GM03348 (cell line): ENCODE measurements at regions not wholly inside any gene's neighbourhood (a gene's known extent, or its start where the extent isn't known, plus 50 kb on each side); places are given as distances from the start of the nearest gene placed in this dataset.
"Not testable (repeated sequence)": the region's sequence is repeated elsewhere in the genome, so short reads cannot be mapped to it uniquely, and the experiment has no call there.

Source experiments
- DNase-seq: peaks from one replicate; pipeline ENCODE4 v3.0.0; 2012; ENCODE audit warnings: low spot score

GRCh38 chr1:65062339-65062738 is 85.7 kb upstream of the AK4 start:
- no peak for DNase-seq

GRCh38 chr1:65063025-65063424 is 85.0 kb upstream of the AK4 start:
- no peak for DNase-seq

- DNase-seq = no peak
Measured at GRCh38 chr1:65064981-65065380, 83.0 kb upstream of the AK4 start.

- peak; percentile 32 for DNase-seq
Measured at GRCh38 chr1:65065524-65066418, 82.2 kb upstream of the AK4 start.

- DNase-seq = no peak
Measured at GRCh38 chr1:65066419-65066765, 81.6 kb upstream of the AK4 start.

GRCh38 chr1:65066766-65067490 is 81.1 kb upstream of the AK4 start:
- DNase-seq = peak; percentile 94

GRCh38 chr1:65067491-65068201 is 80.4 kb upstream of the AK4 start:
- peak; percentile 84 for DNase-seq

- peak; percentile 26 for DNase-seq
Measured at GRCh38 chr1:65068202-65069010, 79.6 kb upstream of the AK4 start.

- no peak for DNase-seq
Measured at GRCh38 chr1:65069011-65069565, 78.9 kb upstream of the AK4 start.

GRCh38 chr1:65072845-65073244 is 75.2 kb upstream of the AK4 start:
- DNase-seq = no peak

GRCh38 chr1:65075123-65075976 is 72.7 kb upstream of the AK4 start:
- peak; percentile 76 for DNase-seq

GRCh38 chr1:65077369-65077768 is 70.6 kb upstream of the AK4 start:
- DNase-seq = no peak

GRCh38 chr1:65079941-65080340 is 68.1 kb upstream of the AK4 start:
- no peak for DNase-seq

GRCh38 chr1:65082346-65083040 is 65.5 kb upstream of the AK4 start:
- DNase-seq = no peak

- DNase-seq = no peak
Measured at GRCh38 chr1:65083263-65083896, 64.6 kb upstream of the AK4 start.

- no peak for DNase-seq
Measured at GRCh38 chr1:65084066-65084465, 63.9 kb upstream of the AK4 start.

GRCh38 chr1:65087519-65087918 is 60.5 kb upstream of the AK4 start:
- not testable (repeated sequence) for DNase-seq

- DNase-seq = no peak
Measured at GRCh38 chr1:65090406-65090805, 57.6 kb upstream of the AK4 start.

- DNase-seq = no peak
Measured at GRCh38 chr1:65092691-65093090, 55.3 kb upstream of the AK4 start.

GRCh38 chr1:65097076-65097475 is 50.9 kb upstream of the AK4 start:
- DNase-seq = no peak
